ENCODE measurements at regions not wholly inside any gene's neighbourhood (a gene's known extent, or its start where the extent isn't known, plus 50 kb on each side); places are given as distances from the start of the nearest gene placed in this dataset.
A peak's percentile ranks its signal among the peaks of the same experiment; 100 is the strongest.

DNA sequence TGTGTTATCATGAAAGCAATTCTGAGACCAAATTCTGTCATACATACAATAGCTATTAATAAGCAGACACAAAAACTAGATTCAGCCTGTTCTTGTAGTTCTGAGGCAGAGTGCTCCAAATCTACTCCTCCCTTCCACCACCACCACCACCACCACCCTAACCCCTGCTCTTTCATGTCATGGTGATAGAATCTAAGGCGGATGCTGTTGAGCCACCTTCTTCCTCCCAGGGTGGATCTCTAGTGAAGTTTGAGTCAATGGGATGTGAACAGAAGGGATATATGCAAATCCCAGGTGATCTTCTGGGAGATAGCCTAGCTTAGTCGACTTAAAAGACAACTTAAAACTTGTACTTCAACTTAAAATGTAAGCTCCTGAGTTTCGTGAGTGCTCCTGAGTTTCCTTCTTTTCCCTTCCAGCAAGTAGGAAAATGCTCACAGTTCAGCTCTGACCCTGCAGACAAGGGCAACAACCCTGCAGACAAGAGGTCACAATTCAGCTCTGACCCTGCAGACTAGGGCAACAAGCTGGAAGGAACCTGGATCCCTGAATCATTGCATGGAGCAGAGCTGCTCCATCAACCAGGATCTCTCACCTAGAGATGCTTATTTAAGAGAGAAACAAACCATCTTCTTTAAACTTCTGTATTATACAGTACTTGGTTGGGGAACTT, 204.1 kb downstream of the TTC8 start:
- no peaks in the 10 kb centered on the region for H3K36me3 Mint-ChIP-seq (ENCODE audit: low read depth)
- H3K4me3 Mint-ChIP-seq: peak overlapping the region; percentile 61
- peaks cover 38% of the 10 kb centered on the region for H3K27me3 Mint-ChIP-seq (ENCODE audit: low read depth)
- ChIA-PET POLR2A (no interaction called here), CTCF (interaction anchor here (0.7 to 3.5 kb wide), 5 partner anchors 12 to 908 kb away, joined by 3 to 25 read pairs (median 5); no protein-coding TSS in a partner anchor)
- H3K27ac Mint-ChIP-seq: no peak overlapping the region
- ATAC-seq (no peak), DNase-seq (no peak)
- peaks cover 12% of the 10 kb centered on the region for H3K4me1 Mint-ChIP-seq (ENCODE audit: low read depth)
- H3K9me3 Mint-ChIP-seq (ENCODE audit: insufficient read depth): no peaks in the 10 kb centered on the region

DNA sequence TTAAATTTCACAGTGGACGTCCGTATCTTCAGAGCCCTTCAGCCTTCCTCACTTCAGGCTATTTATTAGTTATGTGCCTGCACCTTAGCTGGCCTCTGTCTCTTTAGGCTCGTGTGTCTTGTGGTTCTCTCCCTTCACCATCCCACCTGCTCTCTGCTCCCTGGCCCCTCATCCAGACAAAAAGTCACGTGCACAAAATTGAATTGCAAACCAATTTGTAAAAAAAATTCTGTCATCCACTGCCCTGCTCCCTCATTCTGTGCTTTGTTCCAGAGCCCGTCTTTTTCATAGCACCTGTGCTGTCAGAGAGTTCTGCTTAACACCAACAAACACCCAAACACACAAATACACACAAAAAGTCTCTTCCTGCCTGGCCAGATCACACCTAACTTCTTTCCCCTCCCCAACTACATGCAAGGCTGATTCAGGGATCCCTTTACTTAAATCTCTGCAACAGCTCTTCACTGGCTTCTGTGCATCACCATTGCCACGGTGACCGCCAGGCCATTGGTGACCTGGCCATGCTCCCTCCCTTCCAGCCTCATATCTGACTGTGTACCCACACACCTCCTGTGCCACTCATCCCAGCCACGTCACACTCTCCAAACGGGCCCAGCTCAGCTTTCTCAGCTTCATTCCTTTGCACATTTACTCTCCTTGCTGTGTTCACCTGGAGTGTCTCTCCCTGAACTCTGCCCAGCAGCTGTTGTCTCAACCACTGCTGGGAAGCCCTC, 205.7 kb downstream of the TTC8 start:
- DNase-seq (no peak), ATAC-seq (no peak)
- POLR2A ChIA-PET: no interaction called here
- H3K27me3 Mint-ChIP-seq (ENCODE audit: low read depth): peaks cover 35% of the 10 kb centered on the region
- no peaks in the 10 kb centered on the region for H3K36me3 Mint-ChIP-seq (ENCODE audit: low read depth)
- CTCF ChIA-PET: no interaction called here
- no peak overlapping the region for H3K4me3 Mint-ChIP-seq
- peaks cover 12% of the 10 kb centered on the region for H3K4me1 Mint-ChIP-seq (ENCODE audit: low read depth)
- H3K27ac Mint-ChIP-seq: no peak overlapping the region
- H3K9me3 Mint-ChIP-seq (ENCODE audit: insufficient read depth): no peaks in the 10 kb centered on the region

DNA sequence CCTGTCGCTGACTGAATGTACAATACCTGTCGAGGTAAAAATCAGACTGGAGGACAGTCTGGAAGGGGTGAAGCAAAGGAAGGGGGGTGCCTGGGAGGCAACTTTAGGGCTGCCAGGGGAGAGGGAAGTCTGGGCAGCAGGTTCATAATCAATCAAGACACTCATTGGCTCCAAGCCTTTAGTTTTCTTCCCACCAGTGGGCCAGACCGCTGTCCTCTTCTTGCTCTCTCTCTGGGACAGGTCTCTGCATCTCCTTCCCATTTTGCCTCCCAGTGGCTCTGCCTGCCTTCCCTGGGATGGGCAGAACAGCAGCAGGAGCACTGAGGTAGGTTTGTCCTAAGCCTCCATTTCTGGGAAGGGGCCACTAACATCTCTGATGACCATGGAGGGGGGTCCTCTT, 206.5 kb downstream of the TTC8 start:
- Mint-ChIP-seq H3K36me3 (ENCODE audit: low read depth) (no peaks in the 10 kb centered on the region), H3K9me3 (ENCODE audit: insufficient read depth) (no peaks in the 10 kb centered on the region), H3K4me3 (no peak overlapping the region), H3K27me3 (ENCODE audit: low read depth) (peaks cover 35% of the 10 kb centered on the region), H3K4me1 (ENCODE audit: low read depth) (peaks cover 12% of the 10 kb centered on the region), H3K27ac (no peak overlapping the region)
- CTCF ChIA-PET: no interaction called here
- DNase-seq: no peak
- POLR2A ChIA-PET: no interaction called here
- no peak for ATAC-seq

DNA sequence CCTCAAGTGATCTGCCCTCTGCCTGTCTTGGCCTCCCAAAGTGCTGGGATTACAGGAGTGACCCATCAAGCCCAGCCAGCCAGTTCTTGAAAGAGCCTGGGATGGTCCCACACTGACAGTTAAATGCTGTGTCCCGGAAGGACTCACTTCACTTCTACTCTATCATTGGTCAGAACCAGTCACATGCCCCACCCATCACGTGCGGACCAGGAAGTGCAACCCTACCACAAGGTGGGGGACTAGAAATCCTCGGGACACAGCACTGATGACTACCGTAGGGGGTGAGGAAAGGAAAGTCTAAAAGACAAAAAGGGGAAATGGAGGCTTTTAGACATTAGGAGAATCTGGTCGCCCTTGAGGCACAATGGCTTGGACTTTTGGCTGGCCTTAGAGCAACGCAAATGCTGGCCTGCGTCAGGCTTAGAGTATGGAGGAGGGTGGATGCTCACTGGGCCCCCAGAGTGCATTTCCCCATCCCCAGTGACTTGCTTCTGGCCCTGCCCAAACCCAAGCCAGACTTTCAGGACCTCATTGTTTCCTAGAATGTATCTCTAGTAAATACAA, 207.7 kb downstream of the TTC8 start:
- H3K4me3 Mint-ChIP-seq: no peak overlapping the region
- ChIA-PET POLR2A (no interaction called here), CTCF (no interaction called here)
- no peaks in the 10 kb centered on the region for H3K9me3 Mint-ChIP-seq (ENCODE audit: insufficient read depth)
- H3K27ac Mint-ChIP-seq: no peak overlapping the region
- H3K4me1 Mint-ChIP-seq (ENCODE audit: low read depth): peaks cover 12% of the 10 kb centered on the region
- DNase-seq (no peak), ATAC-seq (no peak)
- H3K27me3 Mint-ChIP-seq (ENCODE audit: low read depth): peaks cover 37% of the 10 kb centered on the region
- no peaks in the 10 kb centered on the region for H3K36me3 Mint-ChIP-seq (ENCODE audit: low read depth)

DNA sequence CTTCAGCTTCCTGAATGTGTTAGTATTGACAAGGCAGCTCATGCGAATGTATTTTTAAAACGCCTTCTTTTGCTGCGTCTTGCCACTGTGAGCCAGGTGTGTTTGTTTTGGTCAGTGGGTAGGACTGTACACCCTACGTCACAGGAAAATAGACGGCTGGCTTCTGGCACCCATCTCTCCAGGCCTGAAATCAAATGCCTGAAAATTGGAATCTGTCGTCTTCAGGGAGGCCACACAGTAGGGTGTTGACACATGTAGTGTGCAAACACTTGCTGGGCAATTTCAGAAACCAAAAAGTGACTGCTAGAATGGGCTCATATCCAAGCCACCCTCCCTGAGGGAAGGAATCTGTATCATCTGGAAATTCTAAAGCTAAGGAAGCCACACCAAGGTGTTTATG, 209.3 kb downstream of the TTC8 start:
- POLR2A ChIA-PET: interaction anchor here (0.7 kb wide), 1 partner anchor 837 kb away, joined by 4 read pairs; no protein-coding TSS in a partner anchor
- no peak for DNase-seq
- H3K36me3 Mint-ChIP-seq (ENCODE audit: low read depth): no peaks in the 10 kb centered on the region
- H3K27ac Mint-ChIP-seq: no peak overlapping the region
- CTCF ChIA-PET: no interaction called here
- H3K4me1 Mint-ChIP-seq (ENCODE audit: low read depth): peaks cover under 1% of the 10 kb centered on the region
- no peak overlapping the region for H3K4me3 Mint-ChIP-seq
- H3K27me3 Mint-ChIP-seq (ENCODE audit: low read depth): peaks cover 34% of the 10 kb centered on the region
- no peak for ATAC-seq
- no peaks in the 10 kb centered on the region for H3K9me3 Mint-ChIP-seq (ENCODE audit: insufficient read depth)

DNA sequence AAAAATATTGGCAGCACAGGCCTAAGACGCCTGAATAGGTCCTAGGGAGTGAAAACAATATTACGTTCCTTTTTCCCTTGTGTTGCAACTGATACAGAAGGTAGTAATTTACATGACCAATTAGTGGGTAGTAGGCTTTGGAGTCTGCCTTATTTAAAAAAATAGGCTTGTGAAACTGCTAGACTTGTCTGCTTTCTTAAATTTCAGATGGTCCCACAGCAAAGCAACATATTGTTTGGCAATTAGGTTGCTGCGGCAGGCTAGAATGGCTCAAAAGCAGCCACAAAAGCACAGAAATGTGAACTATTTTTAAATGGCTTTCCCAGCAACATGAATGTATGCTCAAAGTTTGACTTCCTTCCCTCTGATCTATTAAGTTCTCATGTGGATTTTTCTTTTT, 211.9 kb downstream of the TTC8 start:
- Mint-ChIP-seq H3K4me3 (no peak overlapping the region), H3K9me3 (ENCODE audit: insufficient read depth) (no peaks in the 10 kb centered on the region), H3K4me1 (ENCODE audit: low read depth) (peaks cover 10% of the 10 kb centered on the region), H3K27ac (no peak overlapping the region), H3K27me3 (ENCODE audit: low read depth) (peaks cover 26% of the 10 kb centered on the region), H3K36me3 (ENCODE audit: low read depth) (no peaks in the 10 kb centered on the region)
- ChIA-PET POLR2A (no interaction called here), CTCF (no interaction called here)
- DNase-seq (no peak), ATAC-seq (no peak)

DNA sequence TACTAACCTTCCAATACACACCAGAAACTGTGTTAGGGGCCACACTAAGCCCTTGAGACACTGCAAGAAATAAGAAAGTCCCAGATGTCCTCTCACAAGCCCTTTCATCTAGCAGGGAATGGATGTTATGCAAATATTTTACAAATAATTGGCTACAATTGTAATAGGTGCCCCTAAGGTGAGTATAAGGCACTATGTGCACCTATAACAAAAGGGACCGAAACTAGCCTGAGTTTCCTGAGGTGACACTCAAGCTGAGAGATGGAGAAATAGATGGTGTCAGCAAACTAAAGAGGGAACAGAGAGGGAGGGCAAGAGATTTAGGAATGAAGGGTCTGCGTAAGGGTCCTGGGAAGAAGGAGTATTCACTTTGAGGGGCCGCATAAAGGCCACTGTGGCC, 212.6 kb downstream of the TTC8 start:
- POLR2A ChIA-PET: no interaction called here
- CTCF ChIA-PET: no interaction called here
- Mint-ChIP-seq H3K36me3 (ENCODE audit: low read depth) (no peaks in the 10 kb centered on the region), H3K4me1 (ENCODE audit: low read depth) (peaks cover 12% of the 10 kb centered on the region), H3K27ac (no peak overlapping the region), H3K9me3 (ENCODE audit: insufficient read depth) (no peaks in the 10 kb centered on the region), H3K27me3 (ENCODE audit: low read depth) (peaks cover 24% of the 10 kb centered on the region), H3K4me3 (no peak overlapping the region)
- no peak for ATAC-seq
- DNase-seq: no peak

DNA sequence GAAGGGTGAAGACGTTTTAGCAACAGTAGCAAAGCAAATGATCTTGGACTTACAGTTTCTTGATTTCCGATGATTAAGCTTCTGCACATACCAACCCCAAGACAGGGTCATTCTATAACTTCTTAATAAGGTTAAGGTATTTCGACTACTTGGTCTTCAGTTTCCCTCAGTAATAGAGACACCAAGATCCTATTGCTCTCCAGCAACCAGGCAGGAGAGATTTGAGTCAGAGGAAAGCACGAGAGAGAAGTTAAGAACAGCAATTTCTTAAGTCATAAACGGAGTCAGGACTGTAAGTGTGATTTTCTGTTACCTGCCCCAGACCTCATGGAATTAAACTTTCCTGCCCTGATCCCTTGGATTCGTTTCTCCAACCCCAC, 215.6 kb downstream of the TTC8 start:
- Mint-ChIP-seq H3K9me3 (ENCODE audit: insufficient read depth) (peaks cover 10% of the 10 kb centered on the region), H3K27me3 (ENCODE audit: low read depth) (peaks cover 23% of the 10 kb centered on the region), H3K27ac (no peak overlapping the region), H3K4me1 (ENCODE audit: low read depth) (peaks cover 12% of the 10 kb centered on the region), H3K36me3 (ENCODE audit: low read depth) (peaks cover 4% of the 10 kb centered on the region), H3K4me3 (no peak overlapping the region)
- DNase-seq: no peak
- CTCF ChIA-PET: interaction anchor here (0.8 to 3.7 kb wide), 3 partner anchors 12 to 874 kb away, joined by 3 to 25 read pairs (median 12); no protein-coding TSS in a partner anchor
- ATAC-seq: no peak
- POLR2A ChIA-PET: no interaction called here

DNA sequence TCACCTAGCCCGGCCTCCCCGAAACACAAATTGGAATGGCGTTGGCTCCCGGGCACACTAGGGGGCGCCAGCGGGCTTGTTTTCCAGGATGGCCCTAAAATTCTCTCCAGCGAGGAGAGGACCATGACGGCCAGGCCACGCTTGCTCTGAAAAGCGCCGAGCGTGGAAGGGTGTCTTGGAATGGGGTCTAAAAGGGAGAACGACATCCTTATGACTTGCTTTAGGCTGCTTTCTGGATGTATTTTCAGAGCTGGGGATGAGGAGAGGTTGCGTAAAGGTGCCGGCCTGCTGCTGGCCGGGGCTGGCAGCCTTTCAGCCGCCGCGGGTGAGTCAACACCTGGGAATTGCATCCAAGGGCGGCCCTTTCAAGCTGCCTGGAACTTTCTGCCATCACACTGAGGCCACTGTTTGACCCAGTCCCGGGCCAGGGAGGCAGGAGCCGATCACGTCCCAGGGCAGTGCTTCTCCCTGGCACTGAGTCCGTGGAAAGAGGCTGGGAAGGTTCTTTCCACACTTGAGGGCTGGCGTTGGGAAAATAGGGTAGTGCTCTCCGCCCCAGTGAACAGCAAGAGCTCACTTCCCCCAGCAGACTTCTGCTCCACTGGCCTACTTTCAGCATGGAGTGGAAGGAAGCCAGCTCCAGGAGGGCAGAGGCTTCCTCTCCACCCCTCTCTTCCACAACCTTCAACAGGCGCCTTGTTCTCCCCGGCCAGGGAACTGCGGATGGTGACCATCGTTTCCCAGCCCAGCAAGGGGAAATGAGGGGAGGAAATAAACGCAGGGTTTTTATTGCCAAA, 216.2 kb downstream of the TTC8 start:
- Mint-ChIP-seq H3K4me3 (peak overlapping the region; percentile 40), H3K27ac (peak overlapping the region; percentile 59), H3K9me3 (ENCODE audit: insufficient read depth) (peaks cover 10% of the 10 kb centered on the region), H3K27me3 (ENCODE audit: low read depth) (peaks cover 19% of the 10 kb centered on the region), H3K36me3 (ENCODE audit: low read depth) (peaks cover 4% of the 10 kb centered on the region), H3K4me1 (ENCODE audit: low read depth) (peaks cover 12% of the 10 kb centered on the region)
- CTCF ChIA-PET: interaction anchor here (0.8 to 3.7 kb wide), 12 partner anchors 13 to 919 kb away, joined by 3 to 25 read pairs (median 3); no protein-coding TSS in a partner anchor
- POLR2A ChIA-PET: no interaction called here
- peak; percentile 85 for DNase-seq
- peak; percentile 88 for ATAC-seq

DNA sequence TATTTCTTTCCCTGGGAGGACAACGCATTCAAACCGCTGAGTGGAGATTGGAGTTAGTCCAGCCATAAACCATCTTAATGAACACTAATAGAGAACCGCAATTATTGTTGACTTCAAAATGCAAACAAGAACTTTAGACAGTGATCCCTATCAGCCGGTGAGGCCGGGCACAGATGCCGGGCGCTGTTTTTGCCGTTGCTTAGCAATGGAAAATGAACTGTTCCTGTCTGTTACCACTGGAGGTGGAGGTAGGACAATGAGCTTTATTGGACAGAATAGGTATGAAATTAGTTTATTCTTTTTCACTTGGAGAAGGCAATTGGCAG, 216.8 kb downstream of the TTC8 start:
- Mint-ChIP-seq H3K4me1 (ENCODE audit: low read depth) (peaks cover 12% of the 10 kb centered on the region), H3K9me3 (ENCODE audit: insufficient read depth) (peaks cover 10% of the 10 kb centered on the region), H3K4me3 (no peak overlapping the region)

DNA sequence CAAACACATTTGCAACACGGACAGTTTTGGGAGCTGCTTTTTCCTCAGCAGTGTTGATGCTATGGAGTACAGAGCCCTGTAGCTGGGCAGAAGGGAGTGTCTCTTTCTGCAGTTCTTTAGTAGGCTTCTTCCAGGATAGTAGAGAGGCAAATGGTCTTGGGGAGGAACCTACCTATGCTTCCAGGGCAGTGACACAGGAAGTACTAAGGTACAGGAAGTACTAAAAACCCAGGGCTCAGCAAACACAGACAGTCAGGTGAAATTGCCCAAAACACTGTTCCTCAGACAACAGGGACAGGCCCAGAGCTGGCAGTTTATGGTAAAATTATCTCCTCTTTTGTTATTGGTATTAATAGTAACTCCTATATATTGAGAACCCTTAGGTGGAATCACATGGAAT, 217.6 kb downstream of the TTC8 start:
- DNase-seq (no peak), ATAC-seq (no peak)
- Mint-ChIP-seq H3K36me3 (ENCODE audit: low read depth) (peaks cover 4% of the 10 kb centered on the region), H3K27ac (no peak overlapping the region), H3K27me3 (ENCODE audit: low read depth) (peaks cover 21% of the 10 kb centered on the region), H3K4me1 (ENCODE audit: low read depth) (peaks cover 12% of the 10 kb centered on the region), H3K4me3 (no peak overlapping the region), H3K9me3 (ENCODE audit: insufficient read depth) (peaks cover 10% of the 10 kb centered on the region)
- POLR2A ChIA-PET: interaction anchor here (0.6 to 0.7 kb wide), 2 partner anchors 323 to 729 kb away, joined by 3 to 5 read pairs; no protein-coding TSS in a partner anchor
- CTCF ChIA-PET: interaction anchor here (1.2 to 3.7 kb wide), 4 partner anchors 14 to 918 kb away, joined by 3 to 25 read pairs (median 8); no protein-coding TSS in a partner anchor

More for the DNA sequence above, 216.8 kb downstream of the TTC8 start:
- ATAC-seq (no peak), DNase-seq (no peak)
- POLR2A ChIA-PET: no interaction called here
- CTCF ChIA-PET: interaction anchor here (0.7 to 3.7 kb wide), 13 partner anchors 13 to 919 kb away, joined by 3 to 25 read pairs (median 3); no protein-coding TSS in a partner anchor
- peaks cover 4% of the 10 kb centered on the region for H3K36me3 Mint-ChIP-seq (ENCODE audit: low read depth)
- no peak overlapping the region for H3K27ac Mint-ChIP-seq
- peaks cover 19% of the 10 kb centered on the region for H3K27me3 Mint-ChIP-seq (ENCODE audit: low read depth)

Measured in activated CD8-positive, alpha-beta T cell treated with anti-CD3 and anti-CD28 coated beads, Interleukin-2, amount 10 ng/mL, durations not matched to agents 7 days and 5 days (primary cell).